ENCODE measurements at regions not wholly inside any gene's neighbourhood (a gene's known extent, or its start where the extent isn't known, plus 50 kb on each side); places are given as distances from the start of the nearest gene placed in this dataset.

- TF ChIP-seq CTCF (IDR thresholded peaks at IDR 0.05), result no peak
- TF ChIP-seq POLR2AphosphoS5 (IDR thresholded peaks at IDR 0.05), result no peak
These were observed 423.8 kb upstream of the JARID2 start for GRCh38 chr6:14822012-14822553.
